HFF-Myc (cell line): ENCODE measurements at regions not wholly inside any gene's neighbourhood (a gene's known extent, or its start where the extent isn't known, plus 50 kb on each side); places are given as distances from the start of the nearest gene placed in this dataset.

ENCODE experiments used
- DNase-seq: peaks from one replicate; pipeline ENCODE4 v3.0.0-alpha.2; 2011; ENCODE audit warnings: low read depth; ENCODE audit errors: extremely low read depth
- H3K4me3 ChIP-seq: replicated peaks from 2 replicates; pipeline ENCODE4 v1.5.1; 2011; ENCODE audit warnings: low read depth, mild to moderate bottlenecking, control low read depth, low read length
- TF ChIP-seq, protein P1 (sequence below): IDR thresholded peaks from 2 replicates; pipeline ENCODE4 v1.5.1; 2012; ENCODE audit warnings: mild to moderate bottlenecking, low read depth, low read length, control low read depth; ENCODE audit errors: missing control alignments

DNA sequence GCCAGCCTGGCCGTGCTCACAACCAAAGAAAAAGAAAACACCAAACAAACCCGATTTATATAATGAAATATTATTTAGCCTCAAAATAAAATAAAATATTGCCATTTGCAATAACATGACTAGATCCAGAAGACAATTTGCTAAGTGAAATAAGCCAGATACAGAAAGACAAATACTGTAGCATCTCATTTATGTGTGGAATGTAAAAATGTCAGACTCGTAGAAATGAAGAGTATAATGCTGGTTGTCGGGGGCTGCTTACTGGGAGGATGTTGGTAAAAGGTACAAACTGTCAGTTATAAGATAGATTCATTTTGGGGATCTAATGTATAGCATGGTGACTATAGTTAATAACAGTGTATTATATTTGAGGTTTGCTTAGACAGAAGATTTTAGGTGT lies 269.7 kb downstream of the THBS2 start:
- no peak overlapping the region for H3K4me3 ChIP-seq
- DNase-seq, result no peak
- TF ChIP-seq, protein P1, sequence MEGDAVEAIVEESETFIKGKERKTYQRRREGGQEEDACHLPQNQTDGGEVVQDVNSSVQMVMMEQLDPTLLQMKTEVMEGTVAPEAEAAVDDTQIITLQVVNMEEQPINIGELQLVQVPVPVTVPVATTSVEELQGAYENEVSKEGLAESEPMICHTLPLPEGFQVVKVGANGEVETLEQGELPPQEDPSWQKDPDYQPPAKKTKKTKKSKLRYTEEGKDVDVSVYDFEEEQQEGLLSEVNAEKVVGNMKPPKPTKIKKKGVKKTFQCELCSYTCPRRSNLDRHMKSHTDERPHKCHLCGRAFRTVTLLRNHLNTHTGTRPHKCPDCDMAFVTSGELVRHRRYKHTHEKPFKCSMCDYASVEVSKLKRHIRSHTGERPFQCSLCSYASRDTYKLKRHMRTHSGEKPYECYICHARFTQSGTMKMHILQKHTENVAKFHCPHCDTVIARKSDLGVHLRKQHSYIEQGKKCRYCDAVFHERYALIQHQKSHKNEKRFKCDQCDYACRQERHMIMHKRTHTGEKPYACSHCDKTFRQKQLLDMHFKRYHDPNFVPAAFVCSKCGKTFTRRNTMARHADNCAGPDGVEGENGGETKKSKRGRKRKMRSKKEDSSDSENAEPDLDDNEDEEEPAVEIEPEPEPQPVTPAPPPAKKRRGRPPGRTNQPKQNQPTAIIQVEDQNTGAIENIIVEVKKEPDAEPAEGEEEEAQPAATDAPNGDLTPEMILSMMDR, result no peak

DNA sequence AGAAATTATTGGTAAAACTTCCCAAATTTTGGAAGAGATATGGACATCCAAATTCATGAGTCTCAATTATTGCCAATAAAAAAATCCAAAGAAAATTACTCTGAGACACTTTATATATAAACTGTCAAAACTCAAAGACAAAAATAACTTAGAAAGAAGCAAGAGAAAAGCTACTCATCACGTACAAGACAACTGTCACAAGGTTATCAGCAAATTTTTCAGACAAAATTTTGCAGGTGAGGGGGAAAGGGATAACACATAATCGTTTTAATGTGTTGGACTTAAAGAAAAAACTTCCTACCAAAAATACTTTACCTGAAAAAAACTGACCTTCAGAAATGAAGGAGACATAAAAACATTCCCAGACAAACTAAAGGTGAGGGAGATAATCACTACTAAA lies 272.5 kb downstream of the THBS2 start:
- TF ChIP-seq, protein P1, result no peak
- H3K4me3 ChIP-seq, result no peak overlapping the region
- no peak for DNase-seq

DNA sequence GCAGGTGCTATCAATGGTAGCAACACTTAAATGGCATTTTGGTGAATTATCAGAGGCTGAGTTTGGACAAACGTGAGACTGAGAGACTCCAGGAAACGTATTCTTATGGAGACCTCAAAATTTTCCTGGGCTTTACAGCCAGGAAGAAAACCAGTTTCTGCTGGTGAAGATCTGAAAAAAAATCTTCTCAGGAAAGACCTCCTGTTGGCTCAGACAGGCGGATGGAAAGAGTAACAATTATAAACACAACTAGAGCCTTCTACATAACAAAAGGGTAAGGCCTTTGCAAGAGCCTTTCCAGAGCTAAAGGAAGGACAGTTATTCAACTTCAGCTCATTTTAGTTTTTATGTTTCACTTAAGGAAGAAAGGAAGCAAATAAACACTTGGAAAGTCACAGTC lies 274.4 kb downstream of the THBS2 start:
- no peak for DNase-seq
- H3K4me3 ChIP-seq, result no peak overlapping the region
- TF ChIP-seq, protein P1, result no peak

DNA sequence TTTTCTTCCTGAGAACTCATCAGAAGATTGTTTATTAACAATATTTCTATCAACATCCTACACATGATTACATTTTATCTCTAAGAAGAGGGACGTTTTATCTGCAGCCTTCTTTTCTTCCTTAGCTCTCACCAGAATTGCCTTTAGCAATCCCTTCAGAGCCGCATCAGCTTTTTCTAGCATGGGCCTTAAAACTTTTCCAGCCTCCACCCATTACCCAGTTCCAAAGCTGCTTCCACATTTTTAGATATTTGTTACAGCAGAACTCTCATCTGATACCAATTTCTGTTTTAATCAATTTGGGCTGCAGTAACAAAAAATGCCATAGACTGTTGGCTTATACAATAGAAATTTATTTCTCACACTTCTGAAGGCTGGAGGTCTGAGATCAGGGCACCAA lies 281.5 kb downstream of the THBS2 start:
- DNase-seq, result no peak
- TF ChIP-seq, protein P1, result no peak
- H3K4me3 ChIP-seq, result no peak overlapping the region

DNA sequence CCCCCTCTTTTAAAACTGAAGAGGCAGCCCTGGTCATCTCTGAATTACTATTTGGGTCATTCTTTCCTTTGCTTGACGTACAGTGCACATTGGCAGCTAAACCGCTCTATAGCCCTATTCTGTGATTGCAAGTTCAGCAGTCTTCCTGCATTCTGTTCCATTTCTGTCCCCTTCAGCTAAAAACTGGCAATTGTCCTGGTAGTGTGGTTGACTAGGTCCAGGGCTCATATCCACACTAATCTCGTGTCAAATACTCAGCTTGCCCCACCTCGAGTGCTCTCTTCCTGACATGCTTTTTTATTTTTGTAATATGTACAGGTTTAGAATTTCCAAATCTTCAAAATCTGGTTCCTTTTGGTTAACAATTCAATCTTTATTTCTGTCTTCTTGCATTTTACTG lies 282.1 kb downstream of the THBS2 start:
- no peak overlapping the region for H3K4me3 ChIP-seq
- TF ChIP-seq, protein P1, result no peak
- no peak for DNase-seq

DNA sequence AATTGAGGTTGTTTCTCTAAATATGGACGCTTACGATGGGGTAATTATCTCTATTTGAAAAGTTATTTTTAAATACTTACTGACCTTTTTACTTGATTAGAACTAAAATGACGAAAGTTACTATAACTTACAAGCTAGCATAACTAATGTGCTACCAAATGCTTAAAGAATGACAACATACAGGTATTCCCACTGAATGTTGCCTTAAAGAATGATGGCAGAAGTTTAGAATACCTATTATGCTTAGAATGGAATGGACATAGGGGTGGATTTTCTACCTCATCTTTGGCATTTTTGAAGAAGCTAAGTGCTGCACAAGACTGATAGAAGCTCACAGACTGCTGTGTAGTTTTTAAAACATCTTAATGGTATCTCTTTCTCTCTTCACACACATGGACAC lies 284.8 kb downstream of the THBS2 start:
- TF ChIP-seq, protein P1, result no peak
- DNase-seq, result no peak

DNA sequence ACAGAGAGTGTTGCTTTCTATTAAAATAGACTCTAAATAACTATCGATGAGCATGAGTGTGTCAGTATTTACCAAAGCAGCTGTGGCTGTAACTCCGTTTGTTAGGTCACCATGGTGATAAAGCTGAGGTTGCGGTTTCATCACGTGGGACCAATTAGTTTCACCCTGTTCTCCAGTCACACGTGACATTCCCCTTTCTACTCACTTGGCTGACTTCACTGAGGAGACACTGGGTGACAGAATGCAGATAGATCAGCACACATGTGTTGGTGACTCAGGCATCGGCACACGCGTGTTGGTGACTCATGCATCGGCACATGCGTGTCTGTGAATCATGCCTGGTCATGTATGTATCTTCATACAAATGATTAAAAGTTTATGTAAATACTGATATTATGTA lies 285.4 kb downstream of the THBS2 start:
- no peak overlapping the region for H3K4me3 ChIP-seq
- TF ChIP-seq, protein P1, result no peak
- peak; percentile 98 for DNase-seq

More for the DNA sequence above, 284.8 kb downstream of the THBS2 start:
- H3K4me3 ChIP-seq, result no peak overlapping the region
